DOHH2 (cell line): ENCODE measurements at regions not wholly inside any gene's neighbourhood (a gene's known extent, or its start where the extent isn't known, plus 50 kb on each side); places are given as distances from the start of the nearest gene placed in this dataset.

Experiments used
- CTCF ChIP-seq: fragments of 200-600 bp; sonication (generic); IDR thresholded peaks from one replicate; pipeline ENCODE4 v1.5.1; 2014; ENCODE audit warnings: antibody characterized with exemption, mild to moderate bottlenecking, low read depth, low read length; ENCODE audit not compliant: poor library complexity, severe bottlenecking
- EZH2phosphoT487 ChIP-seq: fragments of 200-600 bp; sonication (generic); IDR thresholded peaks from 2 replicates; pipeline ENCODE4 v1.6.1; 2017; ENCODE audit warnings: borderline replicate concordance, mild to moderate bottlenecking, antibody characterized with exemption, low read length, moderate library complexity, mixed read lengths

GRCh38 chr2:138307099-138307498, 194.5 kb upstream of the SPOPL start:
- TF ChIP-seq CTCF (no peak), EZH2phosphoT487 (no peak)
